ENCODE measurements at regions not wholly inside any gene's neighbourhood (a gene's known extent, or its start where the extent isn't known, plus 50 kb on each side); places are given as distances from the start of the nearest gene placed in this dataset.
"Not testable (repeated sequence)": the region's sequence is repeated elsewhere in the genome, so short reads cannot be mapped to it uniquely, and the experiment has no call there.

DNA sequence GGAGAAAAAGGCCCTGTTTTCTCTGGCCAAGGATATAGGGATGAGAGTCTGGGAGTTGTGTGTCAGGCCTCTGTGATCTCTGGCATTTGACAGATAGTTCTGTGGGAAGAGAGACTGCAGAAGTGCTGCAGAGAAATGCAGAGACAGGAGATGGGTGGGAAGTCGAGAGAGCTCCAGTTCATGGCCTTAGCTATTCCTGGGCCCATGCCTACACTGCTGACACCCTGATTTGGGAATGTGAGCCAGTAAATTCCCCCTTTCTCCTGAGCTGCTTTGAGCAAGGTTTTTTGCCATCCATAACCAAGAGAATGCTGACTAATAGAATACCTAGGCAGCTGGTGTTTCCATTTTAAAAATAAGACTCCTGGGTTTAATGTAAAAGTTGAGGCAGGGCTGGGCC, 59.3 kb downstream of the EBLN2 start:
- DNase-seq = no peak

DNA sequence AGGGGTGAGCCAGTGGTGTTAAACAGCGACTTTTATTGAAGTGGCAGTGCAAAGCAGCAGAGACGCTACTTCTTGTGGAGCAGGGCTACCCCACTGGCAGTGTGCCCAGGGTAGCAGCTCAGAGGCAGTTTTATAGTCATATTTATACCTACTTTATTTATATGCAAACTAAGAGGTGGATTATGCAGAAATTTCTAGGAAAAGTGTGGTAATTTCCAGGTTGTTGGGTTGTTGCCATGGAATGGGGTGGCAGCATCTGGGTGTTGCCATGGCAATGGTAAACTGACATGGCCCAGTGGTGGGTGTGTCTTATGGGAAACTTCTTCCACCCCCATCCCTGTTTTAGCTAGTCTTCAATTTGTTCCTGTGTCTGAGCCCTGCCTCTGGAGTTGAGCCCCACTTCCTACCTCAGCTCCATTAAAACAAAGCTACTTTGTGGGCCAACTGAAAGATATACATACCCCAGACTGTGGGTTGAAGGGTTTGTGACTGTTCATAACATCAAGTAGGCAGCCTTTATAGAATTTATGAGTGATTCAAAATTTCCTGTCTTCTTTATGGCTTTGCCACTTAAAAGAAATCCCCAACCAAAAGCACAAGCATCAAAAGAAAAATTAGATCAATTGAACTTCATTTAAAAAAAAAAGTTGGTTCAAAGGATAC, 60.3 kb downstream of the EBLN2 start:
- no peak for DNase-seq

GRCh38 chr3:73134034-73134433, 72.6 kb downstream of the EBLN2 start:
- DNase-seq = no peak

DNA sequence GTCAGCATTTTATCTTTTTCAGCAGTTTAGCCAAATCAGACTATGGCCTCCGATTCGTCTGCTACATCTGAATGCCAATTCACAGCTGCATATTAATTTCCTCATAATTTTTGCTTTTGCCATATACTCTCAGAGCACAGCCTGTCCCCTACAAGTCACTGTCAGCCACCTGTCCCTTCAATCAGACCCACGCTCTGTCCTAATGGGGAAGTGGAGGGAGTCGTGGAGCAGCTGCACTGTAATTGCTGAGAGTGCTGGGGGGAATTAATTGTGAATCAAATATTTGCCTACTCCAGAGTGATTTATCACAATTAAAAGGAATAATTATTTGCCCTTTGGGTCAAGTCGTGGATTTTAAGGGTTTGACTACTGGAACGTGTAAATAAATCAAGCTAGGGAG, 75.5 kb downstream of the EBLN2 start:
- no peak for DNase-seq

DNA sequence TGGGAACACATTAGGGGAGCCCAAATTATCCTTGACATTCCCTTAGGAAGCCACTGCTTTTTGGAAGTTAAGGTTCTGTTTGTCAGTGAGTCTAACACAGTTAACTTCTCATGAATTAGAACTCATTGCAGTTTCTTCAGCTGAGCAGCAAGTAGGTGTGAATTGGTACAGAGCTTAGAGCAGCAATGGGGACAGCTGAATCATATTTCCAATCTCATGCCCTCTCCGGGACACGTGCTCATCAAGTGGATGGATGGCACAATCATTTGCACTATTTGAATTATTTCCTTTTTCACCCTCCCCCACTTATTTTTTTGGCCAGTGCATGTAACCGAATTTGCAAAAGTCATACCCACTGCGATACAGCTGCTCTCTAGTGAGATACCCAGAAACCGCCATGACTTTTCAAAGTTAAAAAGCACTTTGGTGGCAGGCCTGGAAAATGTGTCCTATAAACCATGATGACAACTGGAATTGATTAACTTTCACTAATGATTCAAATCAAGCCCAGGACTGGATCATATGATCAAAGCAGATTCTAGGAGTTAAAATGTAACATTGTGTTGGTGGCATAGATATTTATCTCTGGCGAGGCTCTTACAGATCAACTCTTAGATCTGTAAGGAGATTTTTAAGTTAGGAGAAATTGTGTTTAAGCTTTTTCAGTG, 76.4 kb downstream of the EBLN2 start:
- no peak for DNase-seq

GRCh38 chr3:73140772-73141442, 79.4 kb downstream of the EBLN2 start:
- DNase-seq = no peak

DNA sequence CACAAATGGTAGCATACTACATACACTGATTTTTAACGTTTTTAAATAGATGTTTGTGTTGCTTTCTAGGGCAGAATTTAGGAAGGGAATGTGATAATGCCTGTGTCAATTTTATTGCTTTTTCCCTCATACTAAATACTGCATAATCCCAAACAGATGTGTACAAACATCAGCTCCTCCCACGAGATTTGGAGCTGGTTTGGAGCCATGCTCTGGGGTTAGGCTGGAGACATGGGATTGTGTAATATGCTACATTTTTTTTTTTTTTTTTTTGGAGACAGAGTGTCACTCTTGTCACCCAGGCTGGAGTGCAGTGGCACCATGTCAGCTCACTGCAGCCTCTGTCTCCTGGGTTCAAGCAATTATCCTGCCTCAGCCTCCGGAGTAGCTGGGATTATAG, 80.1 kb downstream of the EBLN2 start:
- no peak for DNase-seq

DNA sequence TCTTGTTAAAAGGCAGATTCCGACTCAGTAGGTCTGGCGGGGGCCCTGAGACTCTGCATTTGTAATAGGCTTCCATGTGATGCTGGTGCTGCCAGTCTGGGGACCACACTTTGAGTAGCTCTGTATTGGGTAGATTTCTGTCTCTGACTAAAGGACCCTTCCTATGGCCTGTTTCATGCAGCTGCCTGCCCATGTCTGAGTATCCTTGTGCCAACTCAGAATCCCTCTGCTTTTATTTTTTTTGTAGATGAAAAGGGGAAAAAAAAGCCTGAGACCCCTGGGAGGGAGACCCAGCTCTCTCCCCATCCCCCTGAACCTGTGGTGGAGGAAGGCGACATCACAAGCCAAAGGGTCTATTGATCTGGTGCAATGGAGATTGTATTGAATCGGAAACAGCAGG, 81.9 kb downstream of the EBLN2 start:
- DNase-seq = no peak

DNA sequence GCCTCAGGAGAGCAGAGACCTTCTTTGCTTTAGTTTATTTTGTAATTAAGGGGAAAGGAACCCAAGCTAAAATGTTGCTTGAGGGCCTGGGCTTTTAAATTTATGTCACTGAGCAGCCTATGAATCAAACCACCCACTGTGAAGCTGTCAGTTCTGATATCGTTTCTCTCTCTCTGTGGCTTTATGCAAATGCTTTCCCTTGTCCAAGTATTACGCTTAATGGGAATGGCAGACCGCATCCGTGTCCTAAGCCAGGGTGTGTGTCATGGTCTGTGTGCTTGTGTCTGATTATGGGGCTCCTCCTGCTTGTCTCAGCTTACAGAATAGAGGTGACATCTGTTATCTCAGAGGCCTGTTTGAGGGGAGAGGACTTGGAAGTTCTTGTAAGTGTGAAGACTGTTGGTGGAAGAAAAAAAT, 82.4 kb downstream of the EBLN2 start:
- no peak for DNase-seq

DNA sequence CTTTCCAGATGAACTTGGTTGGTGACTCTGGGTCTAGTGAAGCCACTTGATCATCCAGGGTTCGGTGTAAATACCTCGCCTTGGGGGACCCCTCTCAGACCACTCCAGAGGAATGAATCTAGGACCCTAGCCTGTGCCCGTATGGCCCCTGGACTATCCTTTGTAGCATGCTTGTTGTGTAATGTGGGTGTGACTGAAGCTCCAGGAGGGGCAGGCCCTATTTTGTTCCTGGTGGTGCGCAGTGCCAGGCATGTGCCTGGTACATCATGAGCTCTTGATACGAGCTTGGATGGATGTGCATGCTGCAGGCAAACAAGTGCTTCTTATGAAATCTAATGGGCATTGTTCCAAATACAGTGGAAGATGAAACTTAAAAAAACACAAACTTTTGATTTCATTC, 82.8 kb downstream of the EBLN2 start:
- DNase-seq = no peak

- no peak for DNase-seq
Observed at GRCh38 chr3:73144828-73145227, 83.4 kb downstream of the EBLN2 start.

GRCh38 chr3:73147479-73147878, 86.0 kb downstream of the EBLN2 start:
- DNase-seq = not testable (repeated sequence)

GRCh38 chr3:73148206-73148605, 86.7 kb downstream of the EBLN2 start:
- DNase-seq = no peak

GRCh38 chr3:73148682-73149081, 87.2 kb downstream of the EBLN2 start:
- DNase-seq = no peak

DNA sequence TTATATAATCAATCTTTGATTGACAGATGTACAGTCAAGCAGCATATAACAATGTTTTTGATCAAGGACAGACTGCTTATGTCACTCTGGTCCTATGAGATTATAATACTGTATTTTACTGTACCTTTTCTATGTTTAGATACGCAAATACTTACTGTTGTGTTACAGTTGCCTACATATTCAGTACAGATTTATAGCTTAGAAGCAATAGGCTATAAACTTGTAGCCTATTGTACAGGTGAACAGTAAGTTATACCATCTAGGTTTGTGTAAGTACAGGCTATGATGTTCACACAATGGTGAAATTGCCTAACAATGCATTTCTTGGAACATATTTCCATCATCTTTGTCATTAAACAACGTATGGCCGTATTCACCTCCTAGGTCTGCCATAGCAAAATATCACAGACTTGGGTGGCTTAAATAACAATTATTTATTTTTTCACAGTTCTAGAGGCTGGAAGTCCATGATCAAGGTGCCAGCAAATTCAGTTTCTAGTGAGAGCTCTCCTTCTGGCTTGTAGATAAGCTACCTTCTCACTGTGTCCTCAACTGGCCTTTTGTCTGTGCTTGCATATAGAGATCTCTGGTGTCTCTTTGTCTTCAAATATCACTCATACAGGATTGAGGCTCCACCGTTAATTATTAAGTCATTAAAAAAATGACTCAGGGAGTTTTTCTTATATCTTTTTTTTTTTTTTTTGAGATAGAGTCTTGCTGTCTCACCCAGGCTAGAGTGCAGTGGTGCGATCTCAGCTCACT, 89.1 kb downstream of the EBLN2 start:
- no peak for DNase-seq

DNA sequence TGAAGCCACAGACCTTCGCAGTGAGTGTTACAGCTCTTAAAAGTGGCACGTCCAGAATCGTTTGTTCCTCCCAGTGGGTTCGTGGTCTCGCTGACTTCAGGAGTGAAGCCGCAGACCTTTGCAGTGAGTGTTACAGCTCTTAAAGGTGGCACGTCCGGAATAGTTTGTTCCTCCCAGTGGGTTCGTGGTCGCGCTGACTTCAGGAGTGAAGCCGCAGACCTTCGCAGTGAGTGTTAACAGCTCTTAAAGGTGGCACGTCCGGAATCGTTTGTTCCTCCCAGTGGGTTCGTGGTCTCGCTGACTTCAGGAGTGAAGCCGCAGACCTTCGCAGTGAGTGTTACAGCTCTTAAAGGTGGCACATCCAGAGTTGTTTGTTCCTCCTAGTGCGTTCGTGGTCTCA, 91.1 kb downstream of the EBLN2 start:
- DNase-seq = not testable (repeated sequence)

DNA sequence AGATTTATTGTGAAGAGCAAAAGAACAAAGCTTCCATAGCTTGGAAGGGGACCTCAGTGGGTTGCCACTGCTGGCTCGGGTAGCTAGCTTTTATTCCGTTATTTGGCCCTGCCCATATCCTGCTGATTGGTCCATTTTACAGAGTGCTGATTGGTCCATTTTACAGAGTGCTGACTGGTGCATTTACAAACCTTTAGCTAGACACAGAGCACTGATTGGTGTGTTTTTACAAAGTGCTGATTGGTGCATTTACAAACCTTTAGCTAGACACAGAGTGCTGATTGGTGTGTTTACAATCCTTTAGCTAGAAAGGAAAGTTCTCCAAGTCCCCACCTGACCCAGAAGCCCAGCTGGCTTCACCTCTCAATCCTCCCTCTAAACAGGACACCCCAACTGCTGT, 91.6 kb downstream of the EBLN2 start:
- not testable (repeated sequence) for DNase-seq

DNA sequence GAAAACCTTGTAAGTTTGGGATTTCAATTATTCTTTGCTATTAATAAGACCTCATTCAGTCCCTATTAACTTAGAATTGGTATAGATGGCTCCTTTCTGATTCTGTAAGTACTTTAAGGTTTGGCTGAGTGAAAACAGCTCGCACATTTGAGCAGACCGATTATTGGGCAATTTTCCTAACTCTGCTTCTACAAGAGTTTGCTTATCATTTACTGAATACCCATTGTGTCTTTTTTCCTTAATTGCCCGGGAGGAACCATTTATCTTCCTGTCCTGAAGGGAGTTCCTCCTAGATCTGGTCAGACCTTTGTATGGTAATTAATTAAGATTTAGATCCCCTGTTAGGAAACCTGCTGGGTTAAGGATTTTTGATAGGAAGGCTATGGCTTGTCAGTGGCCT, 92.8 kb downstream of the EBLN2 start:
- not testable (repeated sequence) for DNase-seq

DNA sequence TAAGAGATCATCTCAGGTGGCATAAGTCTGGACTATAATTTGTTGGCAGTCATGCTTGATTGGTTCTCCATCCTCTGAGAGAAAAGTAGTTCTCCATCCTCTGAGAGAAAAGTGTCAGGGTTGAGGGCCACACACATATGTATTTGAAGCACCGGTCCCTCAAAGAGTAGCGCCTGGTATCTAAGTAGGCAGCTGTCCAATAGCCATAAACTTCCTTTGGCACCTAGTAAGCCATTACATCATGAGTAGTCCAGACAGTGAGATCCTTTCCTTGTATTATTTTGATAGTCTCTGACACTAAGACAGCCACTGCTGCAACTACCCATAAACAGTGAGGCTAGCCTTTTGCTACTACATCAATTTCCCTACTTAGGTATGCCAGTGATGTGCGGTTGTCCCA, 94.0 kb downstream of the EBLN2 start:
- DNase-seq = not testable (repeated sequence)

DNA sequence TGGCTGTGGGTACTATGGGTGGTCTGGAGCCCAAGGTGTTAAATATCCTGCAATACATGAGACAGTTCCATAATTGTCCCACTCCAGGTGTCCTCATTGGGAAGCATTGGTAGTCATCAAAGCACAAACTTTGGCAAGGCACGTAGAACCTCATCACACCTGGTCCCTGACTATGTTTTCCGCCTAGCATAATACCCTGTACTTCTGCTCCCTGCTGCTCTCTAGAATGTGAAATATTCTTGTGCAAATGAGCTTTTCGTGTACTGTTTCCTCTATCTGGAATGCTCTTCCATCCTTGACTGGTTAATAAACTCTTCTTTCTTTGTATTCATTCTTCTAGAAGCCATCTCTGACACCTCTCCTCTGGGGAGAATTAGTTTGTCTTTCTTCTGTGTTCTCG, 103.2 kb downstream of the EBLN2 start:
- no peak for DNase-seq

- DNase-seq = no peak
Observed at GRCh38 chr3:73175698-73176097, 114.2 kb downstream of the EBLN2 start.

- no peak for DNase-seq
Observed at GRCh38 chr3:73176941-73177340, 115.5 kb downstream of the EBLN2 start.

- no peak for DNase-seq
Observed at GRCh38 chr3:73177827-73178226, 116.4 kb downstream of the EBLN2 start.

- DNase-seq = no peak
Observed at GRCh38 chr3:73179601-73180000, 118.1 kb downstream of the EBLN2 start.
